NB4 (cell line): ENCODE measurements at regions not wholly inside any gene's neighbourhood (a gene's known extent, or its start where the extent isn't known, plus 50 kb on each side); places are given as distances from the start of the nearest gene placed in this dataset.

ENCODE experiments used
- DNase-seq: peaks from one replicate; pipeline ENCODE4 v3.0.0; 2010; ENCODE audit warnings: low read depth
- H3K4me3 ChIP-seq: one replicate; pipeline ENCODE4 v1.5.1; 2011; ENCODE audit warnings: mild to moderate bottlenecking, low read depth, low read length, moderate library complexity
- CTCF ChIP-seq: IDR thresholded peaks from one replicate; pipeline ENCODE4 v1.5.1; 2012; ENCODE audit warnings: low read depth, low read length
- MAX ChIP-seq: IDR thresholded peaks from 2 replicates; pipeline ENCODE4 v1.6.1; 2011; ENCODE audit warnings: low read depth, low read length
- MYC ChIP-seq: IDR thresholded peaks from 2 replicates; pipeline ENCODE4 v1.6.1; 2011; ENCODE audit warnings: low read depth, low read length
- POLR2A ChIP-seq: IDR thresholded peaks from 2 replicates; pipeline ENCODE4 v1.6.1; 2011; ENCODE audit warnings: mild to moderate bottlenecking; ENCODE audit not compliant: insufficient read length; ENCODE audit errors: extremely low read depth

GRCh38 chr3:59527493-59527892, 477.7 kb upstream of the CFAP20DC start:
- TF ChIP-seq MYC (no peak), CTCF (no peak), MAX (no peak), POLR2A (no peak)
- no peak overlapping the region for H3K4me3 ChIP-seq
- no peak for DNase-seq

GRCh38 chr3:59526999-59527398, 477.2 kb upstream of the CFAP20DC start:
- TF ChIP-seq POLR2A (no peak), MAX (no peak), MYC (no peak), CTCF (no peak)
- DNase-seq: no peak

GRCh38 chr3:59522550-59522949, 472.7 kb upstream of the CFAP20DC start:
- TF ChIP-seq MAX: no peak
- TF ChIP-seq CTCF: no peak
- TF ChIP-seq POLR2A: no peak
- TF ChIP-seq MYC: no peak
- H3K4me3 ChIP-seq: no peak overlapping the region
- no peak for DNase-seq

More at GRCh38 chr3:59526999-59527398, 477.2 kb upstream of the CFAP20DC start:
- no peak overlapping the region for H3K4me3 ChIP-seq

GRCh38 chr3:59519094-59519493, 469.3 kb upstream of the CFAP20DC start:
- DNase-seq: no peak
- H3K4me3 ChIP-seq: no peak overlapping the region
- no peak for TF ChIP-seq MYC
- no peak for TF ChIP-seq POLR2A
- TF ChIP-seq MAX: no peak
- no peak for TF ChIP-seq CTCF

GRCh38 chr3:59518283-59519055, 468.6 kb upstream of the CFAP20DC start:
- TF ChIP-seq MAX (no peak), MYC (no peak), POLR2A (no peak), CTCF (no peak)
- no peak for DNase-seq
- H3K4me3 ChIP-seq: no peak overlapping the region
